ENCODE measurements at regions not wholly inside any gene's neighbourhood (a gene's known extent, or its start where the extent isn't known, plus 50 kb on each side); places are given as distances from the start of the nearest gene placed in this dataset.
"Not testable (repeated sequence)": the region's sequence is repeated elsewhere in the genome, so short reads cannot be mapped to it uniquely, and the experiment has no call there.

DNA sequence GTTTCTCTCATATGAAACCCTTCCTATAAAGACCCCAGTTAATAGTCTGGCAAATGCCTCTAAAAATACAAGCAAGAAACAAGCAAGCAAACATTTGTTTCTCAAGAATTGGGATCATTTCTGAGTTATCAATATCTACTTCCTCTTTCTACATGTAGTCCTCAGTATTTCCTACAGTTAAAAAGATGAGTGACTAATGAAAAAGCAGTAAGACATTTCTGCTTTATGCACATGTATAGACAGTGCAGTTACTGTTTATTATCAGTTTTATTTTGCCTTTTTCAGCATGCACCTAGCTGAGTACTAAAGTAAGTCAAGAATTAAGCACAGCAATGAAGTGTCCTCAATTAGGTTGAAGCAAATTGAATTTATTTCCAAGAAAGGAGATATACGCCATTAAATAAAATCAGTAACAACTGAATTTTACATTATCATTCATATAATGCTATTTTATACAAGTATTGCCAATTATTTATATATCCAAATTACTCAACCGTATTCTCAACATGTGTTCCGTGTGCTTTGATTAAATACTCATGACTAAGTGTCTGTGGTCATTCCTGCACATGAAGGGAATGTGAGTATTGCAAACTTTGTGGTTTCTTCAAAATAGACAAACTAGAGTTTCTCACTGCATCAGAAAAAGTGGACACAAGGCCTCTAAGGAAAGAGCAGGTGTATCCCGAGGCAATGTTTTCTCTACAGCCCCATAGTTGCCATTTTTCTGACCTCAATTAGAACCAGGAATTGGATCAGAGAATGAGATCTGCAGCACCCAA, 159.3 kb upstream of the MARCKS start:
- DNase-seq, result no peak

GRCh38 chr6:113699239-113699638, 157.9 kb upstream of the MARCKS start:
- DNase-seq, result no peak

DNA sequence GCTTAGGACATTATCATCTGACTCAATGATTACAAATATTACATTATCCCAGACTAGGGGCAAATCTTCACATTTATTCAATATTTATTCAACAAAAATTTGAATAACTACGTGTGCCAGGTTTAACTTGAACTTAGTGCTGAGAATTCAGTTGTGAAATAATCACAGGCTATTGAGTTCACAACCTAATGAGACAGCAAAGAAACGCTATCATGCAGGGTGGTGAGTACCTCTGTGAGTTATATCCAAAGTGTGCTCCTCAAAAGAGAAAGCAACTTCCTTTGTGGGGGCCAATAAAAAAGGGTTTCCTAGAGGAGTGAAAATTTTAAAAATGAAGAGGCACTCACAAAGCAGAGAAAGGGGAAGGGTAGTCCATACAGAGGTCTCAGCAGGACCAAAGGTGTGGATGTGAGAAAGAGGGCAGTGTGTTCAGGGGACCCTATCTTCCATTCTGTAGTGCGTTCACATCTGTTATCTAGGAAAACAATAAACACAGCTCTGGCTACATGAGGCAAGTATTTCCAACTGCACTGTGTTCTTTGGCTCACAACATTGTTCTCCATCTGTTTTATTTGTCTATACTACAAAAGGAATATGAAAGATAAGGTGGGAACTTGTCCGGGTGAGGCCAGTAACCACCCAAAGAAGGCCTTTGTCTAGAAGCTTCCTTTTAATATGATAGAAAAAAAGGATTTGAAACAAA, 155.4 kb upstream of the MARCKS start:
- DNase-seq, result no peak

- no peak for DNase-seq
Measured at GRCh38 chr6:113707194-113707593, 150.0 kb upstream of the MARCKS start.

DNA sequence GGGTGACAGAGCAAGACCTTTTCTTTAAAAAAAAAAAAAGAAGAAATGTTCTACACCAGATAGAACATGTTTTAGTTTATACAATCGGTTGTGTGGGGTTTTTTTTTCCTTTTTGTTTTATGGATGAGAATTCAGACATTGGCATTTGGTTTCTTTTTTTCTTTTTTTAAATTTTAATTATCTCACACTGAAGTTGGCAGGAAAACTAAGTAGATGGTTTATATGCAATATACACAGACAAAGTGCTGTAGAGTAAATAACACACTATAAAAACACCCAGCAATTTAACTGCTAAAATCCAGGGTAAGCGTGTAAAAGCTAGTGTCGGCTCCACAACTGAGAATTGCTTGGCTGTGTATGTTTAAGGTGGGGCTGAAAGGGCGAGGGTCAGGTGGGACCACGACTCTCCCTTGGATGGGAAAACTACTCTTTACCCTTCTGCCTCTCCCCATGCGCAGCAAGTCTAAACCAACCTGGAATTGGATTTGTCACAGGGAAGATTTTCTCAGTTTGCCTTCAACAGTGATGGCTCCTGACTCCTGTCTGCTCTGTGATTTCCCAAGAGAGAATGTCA, 147.1 kb upstream of the MARCKS start:
- no peak for DNase-seq

GRCh38 chr6:113713665-113714064, 143.5 kb upstream of the MARCKS start:
- no peak for DNase-seq

DNA sequence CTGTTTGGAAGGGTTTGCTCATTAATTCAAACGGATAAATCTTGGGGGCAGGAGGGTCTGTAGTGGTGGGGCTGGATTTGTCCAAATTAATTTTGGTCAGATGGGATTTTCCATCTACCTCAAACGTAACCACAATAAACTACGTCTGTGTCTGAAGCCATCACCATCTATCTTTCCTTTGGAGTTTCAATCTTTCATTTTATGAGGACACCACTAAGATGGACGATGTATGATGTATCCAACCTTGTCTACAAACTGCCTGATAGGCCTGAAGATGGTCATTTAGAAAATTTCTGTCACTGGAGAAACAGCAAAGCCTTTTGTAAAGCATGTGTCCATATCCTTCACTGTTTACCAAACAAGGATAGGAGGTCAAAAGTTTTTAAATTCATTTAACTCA, 138.6 kb upstream of the MARCKS start:
- DNase-seq, result no peak

GRCh38 chr6:113719064-113719463, 138.1 kb upstream of the MARCKS start:
- no peak for DNase-seq

DNA sequence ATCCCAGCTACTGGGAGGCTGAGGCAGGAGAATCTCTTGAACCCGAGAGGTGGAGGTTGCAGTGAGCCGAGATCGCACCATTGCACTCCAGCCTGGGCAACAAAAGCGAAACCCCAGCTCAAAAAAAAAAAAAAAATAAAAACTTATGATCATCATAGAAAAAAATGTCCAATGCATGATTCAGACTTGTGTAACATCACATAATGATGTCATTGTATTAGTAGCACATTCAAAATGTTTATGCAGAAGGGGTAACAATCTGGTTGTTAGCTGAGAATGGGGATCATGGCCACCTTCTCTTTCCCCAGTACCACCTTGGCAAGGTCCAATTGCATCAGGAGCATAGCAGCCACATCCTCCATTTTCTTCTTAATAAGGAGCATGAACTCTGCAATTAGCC, 137.6 kb upstream of the MARCKS start:
- no peak for DNase-seq

- no peak for DNase-seq
Measured at GRCh38 chr6:113723182-113723581, 134.0 kb upstream of the MARCKS start.

DNA sequence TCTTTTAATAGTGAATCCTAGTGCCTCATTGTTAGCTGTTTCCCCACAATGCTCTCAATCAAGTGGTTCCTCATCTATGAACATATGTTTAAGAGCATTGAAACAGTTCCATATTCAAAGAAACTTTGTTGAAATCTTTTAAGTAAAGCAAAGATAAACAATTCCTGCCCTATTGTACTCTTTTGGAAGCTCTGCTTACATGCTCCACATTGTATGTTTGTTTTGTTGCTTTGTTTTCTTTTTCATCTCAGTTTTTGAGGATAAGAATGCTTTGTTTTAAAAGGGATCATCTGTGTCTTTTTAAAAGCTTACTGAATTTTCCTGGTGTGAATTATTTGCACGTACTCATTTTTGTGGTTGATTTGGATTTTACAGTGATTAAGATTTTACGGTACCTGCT, 132.2 kb upstream of the MARCKS start:
- DNase-seq, result not testable (repeated sequence)

DNA sequence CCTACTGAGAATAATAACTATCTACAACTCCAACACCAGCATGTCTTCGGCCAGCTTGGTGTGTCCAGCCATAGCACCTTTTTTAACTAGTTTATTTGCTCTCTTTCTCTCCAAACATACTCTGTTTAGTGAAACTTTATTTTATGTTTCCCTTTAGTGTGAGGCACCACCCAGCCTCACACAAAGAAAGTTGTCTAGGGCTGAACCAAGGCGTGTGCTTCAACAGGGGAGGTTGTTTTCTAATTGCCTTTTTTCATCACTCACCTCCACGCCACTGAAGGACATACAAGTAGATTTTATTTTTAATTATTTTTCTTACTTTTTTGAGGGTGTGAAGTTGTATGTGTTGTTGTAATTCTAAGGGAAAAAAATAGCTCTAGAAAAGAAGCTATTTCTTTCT, 125.6 kb upstream of the MARCKS start:
- DNase-seq, result no peak

DNA sequence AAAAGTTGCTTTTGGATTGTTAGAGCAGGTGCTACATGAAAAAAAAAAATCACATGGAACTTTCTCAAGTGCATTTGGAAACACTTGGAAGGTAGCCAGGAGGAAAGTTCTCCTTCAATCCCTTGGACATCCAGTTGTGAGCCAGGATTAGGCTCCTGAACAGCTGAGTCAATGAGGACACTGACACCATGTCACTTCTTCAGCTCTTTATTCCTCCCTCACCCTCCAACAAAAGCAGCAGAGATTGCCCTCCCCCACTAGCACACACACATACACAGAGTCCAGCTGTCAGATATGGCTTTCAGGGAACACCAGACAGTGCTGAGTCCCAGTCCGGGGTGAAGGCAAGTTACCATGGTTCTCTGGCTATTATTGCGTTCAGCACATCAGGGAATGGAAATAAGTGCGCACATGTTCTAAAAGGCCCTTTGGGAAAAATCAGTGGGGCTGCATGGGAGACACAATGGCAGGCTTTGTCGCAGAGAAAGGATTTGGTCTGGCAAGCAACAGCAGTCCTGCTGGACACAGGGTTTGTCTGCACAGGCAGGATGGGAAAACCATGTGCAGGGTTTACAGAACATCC, 124.7 kb upstream of the MARCKS start:
- no peak for DNase-seq

- DNase-seq, result no peak
Measured at GRCh38 chr6:113733381-113733780, 123.8 kb upstream of the MARCKS start.

DNA sequence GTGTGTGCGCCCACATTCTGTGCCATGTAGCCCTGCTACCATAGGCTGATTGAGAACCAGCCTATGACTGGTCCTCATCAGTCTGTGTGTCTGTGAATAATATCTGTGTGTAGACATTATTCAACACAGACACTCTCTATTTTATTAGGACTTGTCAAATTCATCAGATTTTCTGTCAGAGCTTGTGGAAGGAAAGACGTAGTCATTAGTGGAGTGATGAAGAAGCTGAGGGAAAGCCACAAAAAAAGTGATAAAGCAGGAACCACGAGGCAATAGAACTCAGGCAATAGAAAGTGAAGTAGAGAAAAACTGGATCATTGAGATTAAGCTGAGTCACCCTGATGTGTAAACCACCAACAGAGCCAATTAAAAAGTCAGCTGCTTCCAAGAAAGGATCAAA, 122.2 kb upstream of the MARCKS start:
- DNase-seq, result no peak

DNA sequence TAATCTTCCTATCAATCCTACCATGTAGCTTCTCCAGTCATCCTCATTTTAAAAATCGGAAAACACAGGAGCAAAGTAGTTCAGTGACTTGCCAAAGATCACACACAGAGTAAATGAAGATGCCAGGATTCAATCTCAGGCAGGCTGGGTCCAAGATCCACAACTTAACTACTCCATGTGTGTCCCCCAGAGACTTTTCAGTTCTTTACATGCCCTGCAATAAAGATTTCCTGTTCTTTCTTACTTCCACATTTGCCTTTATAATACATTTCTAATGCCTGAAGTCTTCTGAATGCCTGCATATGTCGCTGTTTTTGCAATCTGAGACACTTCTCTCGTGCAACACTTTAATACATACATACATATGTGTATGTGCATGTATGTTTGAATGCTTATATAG, 121.7 kb upstream of the MARCKS start:
- DNase-seq, result no peak

- DNase-seq, result no peak
Measured at GRCh38 chr6:113736978-113737377, 120.2 kb upstream of the MARCKS start.

GRCh38 chr6:113739041-113739655, 118.0 kb upstream of the MARCKS start:
- DNase-seq, result no peak

DNA sequence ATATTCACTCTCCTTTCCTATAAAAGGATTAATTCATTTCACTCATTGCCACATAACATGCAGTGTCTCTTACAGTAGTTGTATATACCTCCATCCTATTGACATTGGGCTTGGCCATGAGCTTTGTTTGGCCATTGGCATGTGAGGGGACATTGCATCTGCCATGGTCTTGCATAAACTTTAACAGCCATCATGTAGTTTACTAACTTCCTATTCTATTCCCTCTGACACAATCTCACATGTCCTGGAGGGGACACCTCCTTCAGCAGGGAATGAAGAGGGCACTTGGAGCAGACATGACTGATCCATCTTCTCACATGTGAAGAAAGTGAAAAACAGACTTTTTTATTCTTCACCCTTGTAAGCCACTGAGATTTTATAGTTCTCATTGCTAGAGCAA, 115.5 kb upstream of the MARCKS start:
- no peak for DNase-seq

DNA sequence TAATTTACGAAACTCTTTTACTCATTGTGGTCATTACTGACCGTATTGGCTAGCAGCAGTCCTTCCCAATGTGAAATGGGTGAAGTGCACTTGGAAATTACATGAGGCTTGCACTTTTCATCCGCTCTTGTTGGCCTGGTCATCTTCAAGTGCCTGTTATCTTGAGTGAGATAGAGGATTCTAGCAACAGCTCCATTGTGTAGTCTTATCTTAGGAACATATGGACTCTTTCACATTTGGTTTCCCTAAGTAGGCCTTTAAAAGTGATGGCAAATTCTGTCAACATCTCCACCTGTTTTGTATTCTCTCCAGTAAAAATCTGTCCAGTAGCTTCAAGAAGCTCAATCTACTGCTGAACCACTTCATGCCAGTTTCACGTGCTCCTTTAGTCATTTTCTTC, 114.8 kb upstream of the MARCKS start:
- no peak for DNase-seq

GRCh38 chr6:113744861-113745260, 112.3 kb upstream of the MARCKS start:
- DNase-seq, result no peak

- no peak for DNase-seq
Measured at GRCh38 chr6:113750151-113750855, 106.8 kb upstream of the MARCKS start.

GRCh38 chr6:113754291-113754690, 102.9 kb upstream of the MARCKS start:
- DNase-seq, result no peak

Data from activated T-cell treated with anti-CD3 and anti-CD28 coated beads for 4 hours (primary cell).